Suprapubic skin (tissue), 4 donors: ENCODE measurements at regions not wholly inside any gene's neighbourhood (a gene's known extent, or its start where the extent isn't known, plus 50 kb on each side); places are given as distances from the start of the nearest gene placed in this dataset.

Experiments used
- CTCF ChIP-seq, 2 donors: fragments of 200-600 bp in 1 of 2; fragments of 450-650 bp in 1 of 2; sonication (generic) in 1 of 2; IDR thresholded peaks; one replicate each; pipeline ENCODE4 v1.5.1; 2016 to 2019; ENCODE audit warnings: antibody characterized with exemption in 2 of 2, mild to moderate bottlenecking in 1 of 2, moderate library complexity in 1 of 2
- EP300 ChIP-seq: sonication (generic); formaldehyde crosslinking; IDR thresholded peaks from one replicate; pipeline ENCODE4 v1.6.1; 2017; ENCODE audit warnings: antibody characterized with exemption
- POLR2A ChIP-seq, 2 donors: fragments of 450-650 bp; IDR thresholded peaks; one replicate each; pipeline ENCODE4 v1.6.1; 2017; ENCODE audit warnings: antibody characterized with exemption in 2 of 2, mild to moderate bottlenecking in 2 of 2, moderate library complexity in 2 of 2
- POLR2AphosphoS5 ChIP-seq, 3 donors: sonication (generic); formaldehyde crosslinking; IDR thresholded peaks; one replicate each; pipeline ENCODE4 v1.6.1; 2017; ENCODE audit warnings: antibody characterized with exemption in 3 of 3

DNA sequence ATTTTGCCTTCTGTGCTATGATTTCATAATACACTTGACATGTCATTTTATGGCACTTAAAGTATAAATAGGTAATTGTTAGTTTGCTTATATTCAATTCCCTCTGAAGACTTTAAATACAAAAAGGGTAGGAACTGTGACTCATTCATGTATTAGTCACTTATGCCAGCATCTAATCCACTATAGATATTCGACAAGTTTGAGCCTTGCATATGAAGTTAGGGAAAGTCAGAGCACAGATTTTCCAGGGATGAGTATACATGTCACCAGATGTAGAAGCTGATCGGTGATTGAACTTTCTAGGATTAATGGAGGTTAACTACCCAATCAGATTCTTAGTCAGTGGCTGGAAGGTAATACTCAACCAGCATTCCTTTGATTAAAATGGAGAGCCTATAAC, 1321.5 kb downstream of the XPNPEP1 start:
- TF ChIP-seq CTCF (IDR thresholded peaks at IDR 0.05): no peak
- no peak for TF ChIP-seq POLR2A (IDR thresholded peaks at IDR 0.05)
- TF ChIP-seq POLR2AphosphoS5 (IDR thresholded peaks at IDR 0.05): no peak
- TF ChIP-seq EP300: no peak
